Immature natural killer cell (primary cell): ENCODE measurements at regions not wholly inside any gene's neighbourhood (a gene's known extent, or its start where the extent isn't known, plus 50 kb on each side); places are given as distances from the start of the nearest gene placed in this dataset.
A peak's percentile ranks its signal among the peaks of the same experiment; 100 is the strongest.

Experiments
- DNase-seq, 3 donors: peaks; one replicate each; pipeline ENCODE4 v3.0.0; 2022; ENCODE audit warnings: mixed read lengths in 1 of 3
- H3K27ac Mint-ChIP-seq, 6 donors: one replicate each; pipeline ENCODE4 v1.8.0; 2020; ENCODE audit warnings: mixed read lengths in 6 of 6, mild to moderate bottlenecking in 5 of 6, inconsistent platforms in 4 of 6, moderate library complexity in 3 of 6
- H3K27me3 Mint-ChIP-seq, 3 donors: one replicate each; pipeline ENCODE4 v1.8.0; 2020 to 2021; ENCODE audit warnings: low read depth in 3 of 3, mild to moderate bottlenecking in 3 of 3, mixed read lengths in 3 of 3, moderate library complexity in 3 of 3, inconsistent platforms in 1 of 3
- H3K36me3 Mint-ChIP-seq, 3 donors: one replicate each; pipeline ENCODE4 v1.8.0; 2020; ENCODE audit warnings: mixed read lengths in 3 of 3, inconsistent platforms in 2 of 3, mild to moderate bottlenecking in 2 of 3
- H3K4me1 Mint-ChIP-seq, 2 donors: one replicate each; pipeline ENCODE4 v1.8.0; 2020; ENCODE audit warnings: inconsistent platforms in 2 of 2, mild to moderate bottlenecking in 2 of 2, mixed read lengths in 2 of 2, moderate library complexity in 1 of 2
- H3K4me3 Mint-ChIP-seq, 5 donors: one replicate each; pipeline ENCODE4 v1.8.0; 2020; ENCODE audit warnings: mild to moderate bottlenecking in 5 of 5, mixed read lengths in 5 of 5, inconsistent platforms in 3 of 5, moderate library complexity in 3 of 5
- H3K9me3 Mint-ChIP-seq, 6 donors: one replicate each; pipeline ENCODE4 v1.8.0; 2020; ENCODE audit warnings: mild to moderate bottlenecking in 6 of 6, mixed read lengths in 6 of 6, inconsistent platforms in 4 of 6, moderate library complexity in 3 of 6

- DNase-seq, result no peak
- H3K9me3 Mint-ChIP-seq, result peaks cover 3 to 43% (median 7%) of the 10 kb centered on the region in 6 donors
- H3K36me3 Mint-ChIP-seq, result no peaks in the 10 kb centered on the region
- H3K4me3 Mint-ChIP-seq, result no peak overlapping the region
- H3K4me1 Mint-ChIP-seq, result no peaks in the 10 kb centered on the region
- H3K27ac Mint-ChIP-seq, result no peak overlapping the region
- H3K27me3 Mint-ChIP-seq, result peaks cover 0 to 2% (median 0%) of the 10 kb centered on the region in 3 donors
Measured at GRCh38 chr3:176523114-176523513, 674.2 kb downstream of the TBL1XR1 start.

- Mint-ChIP-seq H3K27me3 (peaks cover 0 to 2% (median 0%) of the 10 kb centered on the region in 3 donors), H3K36me3 (no peaks in the 10 kb centered on the region), H3K4me1 (no peaks in the 10 kb centered on the region), H3K4me3 (no peak overlapping the region), H3K27ac (no peak overlapping the region), H3K9me3 (peaks cover 3 to 43% (median 6%) of the 10 kb centered on the region in 6 donors)
- DNase-seq, result no peak
Measured at GRCh38 chr3:176522436-176522835, 674.8 kb downstream of the TBL1XR1 start.

GRCh38 chr3:176521531-176522175 is 675.6 kb downstream of the TBL1XR1 start:
- H3K9me3 Mint-ChIP-seq, result peaks cover 3 to 44% (median 7%) of the 10 kb centered on the region in 6 donors
- peaks cover 0 to 2% (median 0%) of the 10 kb centered on the region in 3 donors for H3K27me3 Mint-ChIP-seq
- DNase-seq, result no peak
- H3K4me3 Mint-ChIP-seq, result no peak overlapping the region
- H3K4me1 Mint-ChIP-seq, result no peaks in the 10 kb centered on the region
- H3K27ac Mint-ChIP-seq, result no peak overlapping the region
- H3K36me3 Mint-ChIP-seq, result no peaks in the 10 kb centered on the region

GRCh38 chr3:176514297-176514696 is 683.0 kb downstream of the TBL1XR1 start:
- Mint-ChIP-seq H3K27ac (no peak overlapping the region), H3K4me1 (no peaks in the 10 kb centered on the region), H3K9me3 (peaks cover 8 to 63% (median 36%) of the 10 kb centered on the region in 6 donors), H3K36me3 (peaks cover 0 to 2% (median 0%) of the 10 kb centered on the region in 3 donors), H3K27me3 (peaks cover 0 to 3% (median 2%) of the 10 kb centered on the region in 3 donors), H3K4me3 (no peak overlapping the region)
- no peak for DNase-seq

GRCh38 chr3:176513604-176514003 is 683.7 kb downstream of the TBL1XR1 start:
- Mint-ChIP-seq H3K36me3 (peaks cover 0 to 2% (median 0%) of the 10 kb centered on the region in 3 donors), H3K27me3 (peaks cover 0 to 3% (median 2%) of the 10 kb centered on the region in 3 donors)
- peak in 1 of 3 donors; percentile 0 for DNase-seq

GRCh38 chr3:176512037-176512436 is 685.2 kb downstream of the TBL1XR1 start:
- Mint-ChIP-seq H3K27ac (no peak overlapping the region), H3K9me3 (peaks cover 12 to 63% (median 35%) of the 10 kb centered on the region in 6 donors), H3K36me3 (peaks cover 0 to 2% (median 0%) of the 10 kb centered on the region in 3 donors), H3K4me1 (no peaks in the 10 kb centered on the region), H3K27me3 (peaks cover 0 to 3% (median 2%) of the 10 kb centered on the region in 3 donors), H3K4me3 (no peak overlapping the region)
- no peak for DNase-seq

More at GRCh38 chr3:176513604-176514003, 683.7 kb downstream of the TBL1XR1 start:
- H3K9me3 Mint-ChIP-seq, result peaks cover 12 to 66% (median 35%) of the 10 kb centered on the region in 6 donors
- no peak overlapping the region for H3K27ac Mint-ChIP-seq
- H3K4me3 Mint-ChIP-seq, result no peak overlapping the region
- H3K4me1 Mint-ChIP-seq, result no peaks in the 10 kb centered on the region

GRCh38 chr3:176510097-176510496 is 687.2 kb downstream of the TBL1XR1 start:
- no peak overlapping the region for H3K4me3 Mint-ChIP-seq
- H3K27me3 Mint-ChIP-seq, result peaks cover 0 to 3% (median 2%) of the 10 kb centered on the region in 3 donors
- H3K27ac Mint-ChIP-seq, result no peak overlapping the region
- H3K9me3 Mint-ChIP-seq, result peaks cover 12 to 62% (median 27%) of the 10 kb centered on the region in 6 donors
- DNase-seq, result no peak
- no peaks in the 10 kb centered on the region for H3K36me3 Mint-ChIP-seq
- no peaks in the 10 kb centered on the region for H3K4me1 Mint-ChIP-seq

GRCh38 chr3:176505878-176506621 is 691.2 kb downstream of the TBL1XR1 start:
- H3K9me3 Mint-ChIP-seq, result peaks cover 4 to 40% (median 11%) of the 10 kb centered on the region in 6 donors
- no peaks in the 10 kb centered on the region for H3K27me3 Mint-ChIP-seq
- H3K4me3 Mint-ChIP-seq, result no peak overlapping the region
- H3K27ac Mint-ChIP-seq, result no peak overlapping the region
- no peaks in the 10 kb centered on the region for H3K4me1 Mint-ChIP-seq
- no peak for DNase-seq
- H3K36me3 Mint-ChIP-seq, result no peaks in the 10 kb centered on the region

- H3K4me1 Mint-ChIP-seq, result no peaks in the 10 kb centered on the region
- H3K27me3 Mint-ChIP-seq, result peaks cover 0 to 3% (median 0%) of the 10 kb centered on the region in 3 donors
- H3K4me3 Mint-ChIP-seq, result no peak overlapping the region
- DNase-seq, result no peak
- H3K27ac Mint-ChIP-seq, result no peak overlapping the region
- H3K9me3 Mint-ChIP-seq, result peaks cover 3 to 20% (median 12%) of the 10 kb centered on the region in 6 donors
- H3K36me3 Mint-ChIP-seq, result no peaks in the 10 kb centered on the region
Measured at GRCh38 chr3:176491084-176491483, 706.2 kb downstream of the TBL1XR1 start.

- Mint-ChIP-seq H3K4me1 (no peaks in the 10 kb centered on the region), H3K4me3 (no peak overlapping the region), H3K36me3 (no peaks in the 10 kb centered on the region), H3K9me3 (peaks cover 3 to 19% (median 14%) of the 10 kb centered on the region in 6 donors), H3K27ac (no peak overlapping the region), H3K27me3 (peaks cover 0 to 3% (median 0%) of the 10 kb centered on the region in 3 donors)
- no peak for DNase-seq
Measured at GRCh38 chr3:176490357-176490756, 706.9 kb downstream of the TBL1XR1 start.

GRCh38 chr3:176479248-176479647 is 718.0 kb downstream of the TBL1XR1 start:
- H3K4me3 Mint-ChIP-seq, result no peak overlapping the region
- peaks cover 8 to 45% (median 24%) of the 10 kb centered on the region in 6 donors for H3K9me3 Mint-ChIP-seq
- no peaks in the 10 kb centered on the region for H3K4me1 Mint-ChIP-seq
- H3K27me3 Mint-ChIP-seq, result peaks cover 0 to 2% (median 0%) of the 10 kb centered on the region in 3 donors
- DNase-seq, result no peak
- H3K27ac Mint-ChIP-seq, result no peak overlapping the region
- no peaks in the 10 kb centered on the region for H3K36me3 Mint-ChIP-seq

- peaks cover 0 to 23% (median 8%) of the 10 kb centered on the region in 6 donors for H3K9me3 Mint-ChIP-seq
- H3K36me3 Mint-ChIP-seq, result no peaks in the 10 kb centered on the region
Measured at GRCh38 chr3:176469694-176470205, 727.5 kb downstream of the TBL1XR1 start.

GRCh38 chr3:176463610-176464009 is 733.7 kb downstream of the TBL1XR1 start:
- Mint-ChIP-seq H3K4me1 (no peaks in the 10 kb centered on the region), H3K9me3 (peaks cover 6 to 19% (median 16%) of the 10 kb centered on the region in 6 donors), H3K27ac (no peak overlapping the region), H3K36me3 (no peaks in the 10 kb centered on the region), H3K4me3 (no peak overlapping the region), H3K27me3 (no peaks in the 10 kb centered on the region)
- DNase-seq, result no peak

More at GRCh38 chr3:176469694-176470205, 727.5 kb downstream of the TBL1XR1 start:
- Mint-ChIP-seq H3K27me3 (peaks cover 0 to 4% (median 0%) of the 10 kb centered on the region in 3 donors), H3K27ac (no peak overlapping the region), H3K4me1 (no peaks in the 10 kb centered on the region), H3K4me3 (no peak overlapping the region)
- DNase-seq, result no peak

GRCh38 chr3:176447369-176447768 is 749.9 kb downstream of the TBL1XR1 start:
- H3K4me1 Mint-ChIP-seq, result no peaks in the 10 kb centered on the region
- peaks cover 2 to 20% (median 10%) of the 10 kb centered on the region in 6 donors for H3K9me3 Mint-ChIP-seq
- DNase-seq, result no peak
- no peaks in the 10 kb centered on the region for H3K27me3 Mint-ChIP-seq
- H3K27ac Mint-ChIP-seq, result no peak overlapping the region
- H3K36me3 Mint-ChIP-seq, result no peaks in the 10 kb centered on the region
- H3K4me3 Mint-ChIP-seq, result no peak overlapping the region
